Endodermal cell (in vitro differentiated cells): ENCODE measurements at regions not wholly inside any gene's neighbourhood (a gene's known extent, or its start where the extent isn't known, plus 50 kb on each side); places are given as distances from the start of the nearest gene placed in this dataset.

Experiments
- DNase-seq: peaks from one replicate; pipeline ENCODE4 v3.0.0-alpha.2; 2017
- H3K27ac ChIP-seq: 2 replicates; pipeline ENCODE4 v1.5.1; 2013; ENCODE audit warnings: mild to moderate bottlenecking, low read depth, low read length, moderate library complexity
- H3K27me3 ChIP-seq: 2 replicates; pipeline ENCODE4 v1.6.1; 2013; ENCODE audit warnings: mild to moderate bottlenecking, low read length, moderate library complexity; ENCODE audit not compliant: insufficient read depth, control insufficient read depth, poor library complexity, severe bottlenecking
- H3K36me3 ChIP-seq: 2 replicates; pipeline ENCODE4 v1.7.0; 2013; ENCODE audit warnings: mild to moderate bottlenecking, low read length, moderate library complexity; ENCODE audit not compliant: control insufficient read depth, insufficient read depth
- H3K4me1 ChIP-seq: one replicate; pipeline ENCODE4 v1.7.0; 2013; ENCODE audit warnings: low read length; ENCODE audit not compliant: control insufficient read depth, insufficient read depth
- H3K4me3 ChIP-seq: 2 replicates; pipeline ENCODE4 v1.5.1; 2013; ENCODE audit warnings: mild to moderate bottlenecking, low read length, moderate library complexity
- H3K9ac ChIP-seq: 2 replicates; pipeline ENCODE4 v1.6.1; 2013; ENCODE audit warnings: mild to moderate bottlenecking, low read length, moderate library complexity; ENCODE audit not compliant: poor library complexity, severe bottlenecking; ENCODE audit errors: extremely low read depth
- H3K9me3 ChIP-seq: 2 replicates; pipeline ENCODE4 v1.6.1; 2013; ENCODE audit warnings: mild to moderate bottlenecking, low read length, moderate library complexity; ENCODE audit not compliant: control insufficient read depth
- H3K27ac Mint-ChIP-seq: 2 replicates; pipeline ENCODE4 v1.8.0; 2020; ENCODE audit warnings: mixed read lengths
- H3K27me3 Mint-ChIP-seq: 2 replicates; pipeline ENCODE4 v1.8.0; 2021; ENCODE audit warnings: mild to moderate bottlenecking, mixed read lengths; ENCODE audit not compliant: insufficient read depth
- H3K36me3 Mint-ChIP-seq: 2 replicates; pipeline ENCODE4 v1.8.0; 2020; ENCODE audit warnings: low read depth, mixed read lengths
- H3K4me1 Mint-ChIP-seq: 2 replicates; pipeline ENCODE4 v1.8.0; 2020; ENCODE audit warnings: mixed read lengths
- H3K4me3 Mint-ChIP-seq: 2 replicates; pipeline ENCODE4 v1.8.0; 2020; ENCODE audit warnings: mild to moderate bottlenecking, moderate library complexity, mixed read lengths
- H3K9me3 Mint-ChIP-seq: 2 replicates; pipeline ENCODE4 v1.8.0; 2020; ENCODE audit warnings: mild to moderate bottlenecking, mixed read lengths
- WGBS, 2 experiments: methylation state at CpG; one replicate each; pipeline versions ENCODE4 v1.1.5 to v1.1.7; 2013; ENCODE audit warnings: missing lambda C conversion rate in 2 of 2, mixed read lengths in 1 of 2; ENCODE audit not compliant: insufficient coverage in 1 of 2, insufficient read length in 1 of 2; 5-methylcytosine and 5-hydroxymethylcytosine counted together
- TF ChIP-seq, protein P1 (sequence below): fragments of 200-600 bp; sonication (generic); conservative IDR thresholded peaks from 2 replicates; pipeline ENCODE4 v1.5.0; 2021; ENCODE audit warnings: antibody characterized with exemption, mild to moderate bottlenecking

DNA sequence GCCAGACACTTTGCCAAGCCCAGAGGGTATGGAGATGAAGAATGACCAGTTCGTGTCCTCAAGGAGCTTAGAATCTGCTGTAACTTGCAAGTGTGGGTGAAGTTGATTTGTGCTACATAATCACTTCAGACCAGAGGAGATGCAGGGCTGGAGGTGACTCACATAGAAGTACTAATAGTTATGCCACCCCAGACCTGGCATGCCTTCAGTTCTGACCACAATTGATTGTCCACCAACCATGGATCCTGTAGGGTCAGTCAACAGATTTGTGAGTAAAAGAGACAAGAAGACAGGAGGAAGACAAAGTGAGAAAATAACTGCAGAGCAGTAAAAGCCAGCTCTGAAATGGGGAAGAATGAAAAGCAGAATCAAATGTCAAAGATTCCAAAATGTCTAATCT, 51.2 kb upstream of the BMPER start:
- Histone ChIP-seq H3K4me3 (no peak overlapping the region), H3K27ac (no peak overlapping the region), H3K4me1 (no peaks in the 10 kb centered on the region), H3K36me3 (no peaks in the 10 kb centered on the region), H3K9me3 (no peaks in the 10 kb centered on the region), H3K27me3 (peaks cover 88% of the 10 kb centered on the region), H3K9ac (no peak overlapping the region)
- no peaks in the 10 kb centered on the region for H3K36me3 Mint-ChIP-seq
- peaks cover 21% of the 10 kb centered on the region for H3K4me1 Mint-ChIP-seq
- H3K4me3 Mint-ChIP-seq: no peak overlapping the region
- DNase-seq: no peak
- 89% methylated on average over 1 of the region's 1 CpG; no CpG with 5 or more reads in 1 of the 2 experiments for WGBS, 2 experiments
- H3K27me3 Mint-ChIP-seq: peaks cover 67% of the 10 kb centered on the region
- no peak overlapping the region for H3K27ac Mint-ChIP-seq
- TF ChIP-seq, protein P1, sequence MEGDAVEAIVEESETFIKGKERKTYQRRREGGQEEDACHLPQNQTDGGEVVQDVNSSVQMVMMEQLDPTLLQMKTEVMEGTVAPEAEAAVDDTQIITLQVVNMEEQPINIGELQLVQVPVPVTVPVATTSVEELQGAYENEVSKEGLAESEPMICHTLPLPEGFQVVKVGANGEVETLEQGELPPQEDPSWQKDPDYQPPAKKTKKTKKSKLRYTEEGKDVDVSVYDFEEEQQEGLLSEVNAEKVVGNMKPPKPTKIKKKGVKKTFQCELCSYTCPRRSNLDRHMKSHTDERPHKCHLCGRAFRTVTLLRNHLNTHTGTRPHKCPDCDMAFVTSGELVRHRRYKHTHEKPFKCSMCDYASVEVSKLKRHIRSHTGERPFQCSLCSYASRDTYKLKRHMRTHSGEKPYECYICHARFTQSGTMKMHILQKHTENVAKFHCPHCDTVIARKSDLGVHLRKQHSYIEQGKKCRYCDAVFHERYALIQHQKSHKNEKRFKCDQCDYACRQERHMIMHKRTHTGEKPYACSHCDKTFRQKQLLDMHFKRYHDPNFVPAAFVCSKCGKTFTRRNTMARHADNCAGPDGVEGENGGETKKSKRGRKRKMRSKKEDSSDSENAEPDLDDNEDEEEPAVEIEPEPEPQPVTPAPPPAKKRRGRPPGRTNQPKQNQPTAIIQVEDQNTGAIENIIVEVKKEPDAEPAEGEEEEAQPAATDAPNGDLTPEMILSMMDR: no peak
- no peaks in the 10 kb centered on the region for H3K9me3 Mint-ChIP-seq

GRCh38 chr7:33854801-33855350, 50.5 kb upstream of the BMPER start:
- peaks cover 4% of the 10 kb centered on the region for H3K9me3 Mint-ChIP-seq
- Histone ChIP-seq H3K4me3 (no peak overlapping the region), H3K9me3 (no peaks in the 10 kb centered on the region), H3K9ac (no peak overlapping the region), H3K4me1 (no peaks in the 10 kb centered on the region), H3K36me3 (no peaks in the 10 kb centered on the region), H3K27me3 (peaks cover 81% of the 10 kb centered on the region), H3K27ac (no peak overlapping the region)
- TF ChIP-seq, protein P1: no peak
- peaks cover 21% of the 10 kb centered on the region for H3K4me1 Mint-ChIP-seq
- 80 to 96% methylated on average over 1 to 4 of the region's 4 CpGs for WGBS, 2 experiments
- H3K36me3 Mint-ChIP-seq: no peaks in the 10 kb centered on the region
- no peak overlapping the region for H3K27ac Mint-ChIP-seq
- DNase-seq: no peak
- peaks cover 65% of the 10 kb centered on the region for H3K27me3 Mint-ChIP-seq
- no peak overlapping the region for H3K4me3 Mint-ChIP-seq
